GM19240 (cell line): ENCODE measurements at regions not wholly inside any gene's neighbourhood (a gene's known extent, or its start where the extent isn't known, plus 50 kb on each side); places are given as distances from the start of the nearest gene placed in this dataset.

Experiments
- DNase-seq: peaks from one replicate; pipeline ENCODE4 v3.0.0; 2011; ENCODE audit warnings: low spot score; ENCODE audit not compliant: insufficient read length

GRCh38 chr15:47292638-47293190 lies 424.6 kb upstream of the SEMA6D start:
- DNase-seq: no peak

GRCh38 chr15:47293466-47294162 lies 423.7 kb upstream of the SEMA6D start:
- no peak for DNase-seq

- DNase-seq: no peak
Measured at GRCh38 chr15:47294765-47295259, 422.5 kb upstream of the SEMA6D start.

- no peak for DNase-seq
Measured at GRCh38 chr15:47296881-47297280, 420.4 kb upstream of the SEMA6D start.

- DNase-seq: no peak
Measured at GRCh38 chr15:47299846-47300434, 417.4 kb upstream of the SEMA6D start.

GRCh38 chr15:47300596-47300995 lies 416.7 kb upstream of the SEMA6D start:
- no peak for DNase-seq

- DNase-seq: no peak
Measured at GRCh38 chr15:47301481-47301880, 415.8 kb upstream of the SEMA6D start.

- no peak for DNase-seq
Measured at GRCh38 chr15:47304656-47305055, 412.6 kb upstream of the SEMA6D start.

GRCh38 chr15:47312161-47312560 lies 405.1 kb upstream of the SEMA6D start:
- no peak for DNase-seq

GRCh38 chr15:47326410-47327333 lies 390.6 kb upstream of the SEMA6D start:
- DNase-seq: no peak

GRCh38 chr15:47331829-47332393 lies 385.4 kb upstream of the SEMA6D start:
- DNase-seq: no peak

- DNase-seq: no peak
Measured at GRCh38 chr15:47332481-47332880, 384.8 kb upstream of the SEMA6D start.

- DNase-seq: no peak
Measured at GRCh38 chr15:47333734-47334133, 383.6 kb upstream of the SEMA6D start.

- no peak for DNase-seq
Measured at GRCh38 chr15:47334805-47335535, 382.3 kb upstream of the SEMA6D start.

GRCh38 chr15:47337106-47337505 lies 380.2 kb upstream of the SEMA6D start:
- DNase-seq: no peak

- no peak for DNase-seq
Measured at GRCh38 chr15:47337836-47338235, 379.5 kb upstream of the SEMA6D start.

GRCh38 chr15:47338771-47339170 lies 378.5 kb upstream of the SEMA6D start:
- DNase-seq: no peak

GRCh38 chr15:47339800-47340570 lies 377.3 kb upstream of the SEMA6D start:
- no peak for DNase-seq

GRCh38 chr15:47340571-47340920 lies 376.8 kb upstream of the SEMA6D start:
- DNase-seq: no peak

GRCh38 chr15:47349179-47349578 lies 368.1 kb upstream of the SEMA6D start:
- DNase-seq: no peak
